H1 (cell line): ENCODE measurements at regions not wholly inside any gene's neighbourhood (a gene's known extent, or its start where the extent isn't known, plus 50 kb on each side); places are given as distances from the start of the nearest gene placed in this dataset.

Experiments
- BACH1 ChIP-seq: IDR thresholded peaks from 2 replicates; pipeline ENCODE4 v1.6.1; 2012; ENCODE audit warnings: low read length, improper control_type of control experiment
- CHD7 ChIP-seq: fragments of 300-600 bp; sonication (generic); IDR thresholded peaks from 2 replicates; pipeline ENCODE4 v1.7.1; 2012; ENCODE audit warnings: low read length, moderate library complexity, mild to moderate bottlenecking, inconsistent platforms; ENCODE audit not compliant: insufficient replicate concordance
- FOSL1 ChIP-seq: IDR thresholded peaks from 2 replicates; pipeline ENCODE4 v1.6.1; 2011; ENCODE audit warnings: mild to moderate bottlenecking, low read depth, low read length, moderate library complexity; ENCODE audit not compliant: insufficient read depth
- JUN ChIP-seq: IDR thresholded peaks from 2 replicates; pipeline ENCODE4 v1.6.1; 2011; ENCODE audit warnings: low read depth, mild to moderate bottlenecking, improper control_type of control experiment, low read length
- KDM1A ChIP-seq: fragments of 200-600, 300-600 bp; sonication (generic); IDR thresholded peaks from 2 replicates; pipeline ENCODE4 v1.7.1; 2016; ENCODE audit warnings: mild to moderate bottlenecking, low read length, borderline replicate concordance
- KDM4A ChIP-seq: IDR thresholded peaks from one replicate; pipeline ENCODE4 v1.7.1; 2012; ENCODE audit warnings: low read depth, mild to moderate bottlenecking, moderate library complexity, low read length, inconsistent platforms; ENCODE audit not compliant: severe bottlenecking
- RXRA ChIP-seq: IDR thresholded peaks from 2 replicates; pipeline ENCODE4 v1.6.1; 2011; ENCODE audit warnings: low read depth, mild to moderate bottlenecking, low read length, moderate library complexity; ENCODE audit not compliant: insufficient read depth

- TF ChIP-seq CHD7 (no peak), RXRA (no peak), JUN (no peak), FOSL1 (no peak), KDM4A (no peak), KDM1A (no peak), BACH1 (no peak)
These were observed 925.5 kb downstream of the LRFN5 start (continued) for GRCh38 chr14:42532194-42532593.
